Body of pancreas (tissue), 4 donors: ENCODE measurements at regions not wholly inside any gene's neighbourhood (a gene's known extent, or its start where the extent isn't known, plus 50 kb on each side); places are given as distances from the start of the nearest gene placed in this dataset.

Source experiments
- ATAC-seq: fragments of 150-250 bp; one replicate; pipeline ENCODE4 v1.9.1; 2016
- DNase-seq, 4 donors: peaks; one replicate each; pipeline ENCODE4 v3.0.0-alpha.2; 2019
- H3K27ac ChIP-seq, 4 donors: fragments of 200-600 bp; sonication (generic); 1 replicate in 3 of 4; 2 replicates in 1 of 4; pipeline versions ENCODE4 v1.5.1 to v1.6.1; 2016 to 2019; ENCODE audit warnings: mild to moderate bottlenecking in 1 of 4, mixed read lengths in 1 of 4, moderate library complexity in 1 of 4
- H3K27me3 ChIP-seq, 2 donors: fragments of 200-600 bp; sonication (generic); one replicate each; pipeline ENCODE4 v1.6.0; 2016; ENCODE audit warnings: mild to moderate bottlenecking in 1 of 2
- H3K36me3 ChIP-seq, 2 donors: fragments of 200-600 bp; sonication (generic); replicated peaks in 1 of 2; 2 replicates each; pipeline ENCODE4 v1.5.1; 2016; ENCODE audit warnings: low read depth in 2 of 2; ENCODE audit not compliant: insufficient read depth in 1 of 2
- H3K4me1 ChIP-seq: fragments of 200-600 bp; sonication (generic); one replicate; pipeline ENCODE4 v1.6.0; 2016
- H3K4me3 ChIP-seq, 2 donors: fragments of 200-600 bp; sonication (generic); 1 replicate in 1 of 2; 2 replicates in 1 of 2; pipeline ENCODE4 v1.5.1; 2016 to 2019
- H3K9me3 ChIP-seq, 3 donors: fragments of 200-600 bp; sonication (generic); 1 replicate in 2 of 3; 2 replicates in 1 of 3; pipeline ENCODE4 v1.5.1; 2016
- CTCF ChIP-seq, 7 experiments: fragments of 450-650 bp in 4 of 7; fragments of 200-600 bp in 3 of 7; sonication (generic) in 3 of 7; IDR thresholded peaks; one replicate each; pipeline ENCODE4 v1.5.1; 2016 to 2019; ENCODE audit warnings: antibody characterized with exemption in 7 of 7
- POLR2A ChIP-seq, 3 donors: fragments of 450-650 bp; IDR thresholded peaks; one replicate each; pipeline ENCODE4 v1.6.1; 2016; ENCODE audit warnings: antibody characterized with exemption in 3 of 3, mild to moderate bottlenecking in 2 of 3
- WGBS, 2 donors: methylation state at CpG; one replicate each; pipeline ENCODE4 v1.1.5; 2017; 5-methylcytosine and 5-hydroxymethylcytosine counted together
- intact Hi-C: fragments of 100-400 bp; cut with DNase I; formaldehyde crosslinking; loops from one replicate; pipeline ENCODE4 v1.15.1; 2023

GRCh38 chr2:52308156-52308555 is 1276.2 kb upstream of the NRXN1 start:
- WGBS, 2 donors, result 32 to 47% methylated on average over 2 of the region's 2 CpGs
- H3K4me1 ChIP-seq, result no peaks in the 10 kb centered on the region
- H3K27me3 ChIP-seq, result no peaks in the 10 kb centered on the region
- intact Hi-C loops, result no loop called here
- DNase-seq (no peak), ATAC-seq (no peak)
- H3K36me3 ChIP-seq, result no peaks in the 10 kb centered on the region
- TF ChIP-seq POLR2A (IDR thresholded peaks at IDR 0.05), result no peak
- TF ChIP-seq CTCF (IDR thresholded peaks at IDR 0.05), result no peak
- no peak overlapping the region for H3K4me3 ChIP-seq
- no peak overlapping the region for H3K27ac ChIP-seq
- H3K9me3 ChIP-seq, result peaks cover 0 to 8% (median 0%) of the 10 kb centered on the region in 3 donors

GRCh38 chr2:52294628-52295027 is 1262.7 kb upstream of the NRXN1 start:
- intact Hi-C loops, result no loop called here
- no peak overlapping the region for H3K4me3 ChIP-seq
- TF ChIP-seq POLR2A (IDR thresholded peaks at IDR 0.05) (no peak), CTCF (IDR thresholded peaks at IDR 0.05) (no peak)
- ATAC-seq (no peak), DNase-seq (no peak)
- no peaks in the 10 kb centered on the region for H3K9me3 ChIP-seq
- no peaks in the 10 kb centered on the region for H3K36me3 ChIP-seq
- WGBS, 2 donors, result 10 to 32% methylated on average over 1 of the region's 1 CpG
- H3K27me3 ChIP-seq, result no peaks in the 10 kb centered on the region
- no peak overlapping the region for H3K27ac ChIP-seq
- H3K4me1 ChIP-seq, result no peaks in the 10 kb centered on the region

- H3K36me3 ChIP-seq, result no peaks in the 10 kb centered on the region
- WGBS, 2 donors, result 64 to 73% methylated on average over 1 of the region's 1 CpG
- DNase-seq, result no peak
- no peaks in the 10 kb centered on the region for H3K9me3 ChIP-seq
- TF ChIP-seq POLR2A (IDR thresholded peaks at IDR 0.05) (no peak), CTCF (IDR thresholded peaks at IDR 0.05) (no peak)
- intact Hi-C loops, result no loop called here
- no peak overlapping the region for H3K4me3 ChIP-seq
- no peaks in the 10 kb centered on the region for H3K4me1 ChIP-seq
- H3K27me3 ChIP-seq, result no peaks in the 10 kb centered on the region
- ATAC-seq, result no peak
- H3K27ac ChIP-seq, result no peak overlapping the region
Measured at GRCh38 chr2:52292801-52293200, 1260.9 kb upstream of the NRXN1 start.

- no peaks in the 10 kb centered on the region for H3K9me3 ChIP-seq
- intact Hi-C loops, result no loop called here
- H3K27me3 ChIP-seq, result no peaks in the 10 kb centered on the region
- H3K36me3 ChIP-seq, result no peaks in the 10 kb centered on the region
- TF ChIP-seq POLR2A (IDR thresholded peaks at IDR 0.05) (no peak), CTCF (IDR thresholded peaks at IDR 0.05) (no peak)
- ATAC-seq, result no peak
- H3K4me1 ChIP-seq, result no peaks in the 10 kb centered on the region
- no peak overlapping the region for H3K27ac ChIP-seq
- DNase-seq, result no peak
- no peak overlapping the region for H3K4me3 ChIP-seq
Measured at GRCh38 chr2:52289741-52290140, 1257.8 kb upstream of the NRXN1 start.

- TF ChIP-seq CTCF (IDR thresholded peaks at IDR 0.05) (no peak), POLR2A (IDR thresholded peaks at IDR 0.05) (no peak)
- Histone ChIP-seq H3K4me1 (no peaks in the 10 kb centered on the region), H3K4me3 (no peak overlapping the region), H3K27ac (no peak overlapping the region), H3K36me3 (no peaks in the 10 kb centered on the region), H3K9me3 (no peaks in the 10 kb centered on the region), H3K27me3 (no peaks in the 10 kb centered on the region)
- no peak for ATAC-seq
- intact Hi-C loops, result no loop called here
- no peak for DNase-seq
Measured at GRCh38 chr2:52288596-52288995, 1256.7 kb upstream of the NRXN1 start.
